H9 (cell line): ENCODE measurements at regions not wholly inside any gene's neighbourhood (a gene's known extent, or its start where the extent isn't known, plus 50 kb on each side); places are given as distances from the start of the nearest gene placed in this dataset.
"Not testable (repeated sequence)": the region's sequence is repeated elsewhere in the genome, so short reads cannot be mapped to it uniquely, and the experiment has no call there.

Source experiments
- DNase-seq: peaks from one replicate; pipeline ENCODE4 v3.0.0-alpha.2; 2017
- H2AFZ ChIP-seq: one replicate; pipeline ENCODE4 v1.6.1; 2013; ENCODE audit warnings: mild to moderate bottlenecking, low read length, control low read depth, moderate library complexity
- H2AK5ac ChIP-seq: 2 replicates; pipeline ENCODE4 v1.6.1; 2013; ENCODE audit warnings: low read length, control low read depth, mixed read lengths; ENCODE audit not compliant: insufficient read length
- H2BK120ac ChIP-seq: one replicate; pipeline ENCODE4 v1.6.1; 2013; ENCODE audit warnings: low read depth, mild to moderate bottlenecking, low read length, control low read depth, inconsistent platforms; ENCODE audit not compliant: poor library complexity, severe bottlenecking
- H2BK12ac ChIP-seq: 2 replicates; pipeline ENCODE4 v1.6.1; 2013; ENCODE audit warnings: low read length, control low read depth, mixed read lengths, low read depth; ENCODE audit not compliant: insufficient read length
- H2BK15ac ChIP-seq: 2 replicates; pipeline ENCODE4 v1.6.1; 2013; ENCODE audit warnings: low read depth, low read length, control low read depth
- H2BK20ac ChIP-seq: one replicate; pipeline ENCODE4 v1.6.1; 2013; ENCODE audit warnings: low read depth, mild to moderate bottlenecking, low read length, control low read depth, inconsistent platforms; ENCODE audit not compliant: poor library complexity, severe bottlenecking
- H2BK5ac ChIP-seq: 2 replicates; pipeline ENCODE4 v1.6.1; 2013; ENCODE audit warnings: low read length, control low read depth, mixed read lengths; ENCODE audit not compliant: insufficient read length
- H3K14ac ChIP-seq: 2 replicates; pipeline ENCODE4 v1.6.1; 2013; ENCODE audit warnings: low read length, control low read depth; ENCODE audit not compliant: insufficient read depth
- H3K18ac ChIP-seq: 2 replicates; pipeline ENCODE4 v1.6.1; 2013; ENCODE audit warnings: low read depth, mild to moderate bottlenecking, mixed read lengths, low read length, control low read depth; ENCODE audit not compliant: insufficient read length
- H3K23ac ChIP-seq: 2 replicates; pipeline ENCODE4 v1.6.1; 2013; ENCODE audit warnings: low read length, control low read depth, mixed read lengths, low read depth; ENCODE audit not compliant: insufficient read length
- H3K23me2 ChIP-seq: 2 replicates; pipeline ENCODE4 v1.6.1; 2013; ENCODE audit warnings: low read depth, mild to moderate bottlenecking, mixed read lengths, low read length, control low read depth; ENCODE audit not compliant: insufficient read length, poor library complexity, severe bottlenecking
- H3K27ac ChIP-seq: 2 replicates; pipeline ENCODE4 v1.5.1; 2013; ENCODE audit warnings: low read length, control low read depth, mixed read lengths, low read depth; ENCODE audit not compliant: insufficient read length
- H3K27me3 ChIP-seq: 2 replicates; pipeline ENCODE4 v1.6.1; 2013; ENCODE audit warnings: low read length, control low read depth, inconsistent platforms; ENCODE audit not compliant: insufficient read depth
- H3K4ac ChIP-seq: 2 replicates; pipeline ENCODE4 v1.6.1; 2013; ENCODE audit warnings: low read depth, mild to moderate bottlenecking, control low read depth, inconsistent platforms, low read length, moderate library complexity
- H3K4me1 ChIP-seq: 2 replicates; pipeline ENCODE4 v1.6.1; 2013; ENCODE audit warnings: low read length, control low read depth, inconsistent platforms; ENCODE audit not compliant: insufficient read depth
- H3K4me2 ChIP-seq: 2 replicates; pipeline ENCODE4 v1.6.1; 2013; ENCODE audit warnings: low read length, control low read depth, mixed read lengths; ENCODE audit not compliant: insufficient read length, insufficient read depth
- H3K56ac ChIP-seq: 2 replicates; pipeline ENCODE4 v1.6.1; 2013; ENCODE audit warnings: low read depth, mild to moderate bottlenecking, mixed read lengths, low read length, control low read depth; ENCODE audit not compliant: insufficient read length
- H3K79me1 ChIP-seq: 2 replicates; pipeline ENCODE4 v1.6.1; 2013; ENCODE audit warnings: low read depth, mild to moderate bottlenecking, moderate library complexity, low read length, control low read depth, inconsistent platforms; ENCODE audit not compliant: insufficient read depth, poor library complexity, severe bottlenecking
- H3K79me2 ChIP-seq: 2 replicates; pipeline ENCODE4 v1.6.1; 2013; ENCODE audit warnings: low read length, control low read depth, inconsistent platforms; ENCODE audit not compliant: insufficient read depth
- H3K9ac ChIP-seq: 2 replicates; pipeline ENCODE4 v1.6.1; 2013; ENCODE audit warnings: low read length, control low read depth, mixed read lengths; ENCODE audit not compliant: insufficient read length; ENCODE audit errors: extremely low read depth
- H3K9me3 ChIP-seq: one replicate; pipeline ENCODE4 v1.6.1; 2013; ENCODE audit warnings: low read depth, low read length, inconsistent platforms; ENCODE audit not compliant: control insufficient read depth
- H3T11ph ChIP-seq: one replicate; pipeline ENCODE4 v1.6.1; 2013; ENCODE audit warnings: mild to moderate bottlenecking, low read length, control low read depth, inconsistent platforms
- H4K20me1 ChIP-seq: one replicate; pipeline ENCODE4 v1.6.1; 2013; ENCODE audit not compliant: control insufficient read depth, insufficient read length, insufficient read depth
- H4K5ac ChIP-seq: 2 replicates; pipeline ENCODE4 v1.6.1; 2013; ENCODE audit warnings: low read depth, mild to moderate bottlenecking, mixed read lengths, low read length, control low read depth; ENCODE audit not compliant: insufficient read length
- H4K8ac ChIP-seq: replicated peaks from 2 replicates; pipeline ENCODE4 v1.6.1; 2013; ENCODE audit warnings: low read length, control low read depth, mixed read lengths, low read depth; ENCODE audit not compliant: insufficient read length
- H4K91ac ChIP-seq: 2 replicates; pipeline ENCODE4 v1.6.1; 2013; ENCODE audit warnings: low read depth, mild to moderate bottlenecking, moderate library complexity, mixed read lengths, low read length, control low read depth; ENCODE audit not compliant: insufficient read length
- H3K27ac Mint-ChIP-seq, 3 experiments: 2 replicates in 2 of 3; 3 replicates in 1 of 3; pipeline ENCODE4 v1.8.0; 2020 to 2021; ENCODE audit warnings: mixed read lengths in 3 of 3, mild to moderate bottlenecking in 1 of 3, moderate library complexity in 1 of 3
- H3K27me3 Mint-ChIP-seq: 2 replicates; pipeline ENCODE4 v1.8.0; 2021; ENCODE audit warnings: low read depth, mild to moderate bottlenecking, moderate library complexity, mixed read lengths
- H3K36me3 Mint-ChIP-seq, 3 experiments: 2 replicates in 2 of 3; 3 replicates in 1 of 3; pipeline ENCODE4 v1.8.0; 2020 to 2021; ENCODE audit warnings: low read depth in 3 of 3, mixed read lengths in 3 of 3; ENCODE audit not compliant: insufficient read depth in 1 of 3
- H3K4me1 Mint-ChIP-seq, 2 experiments: 2 replicates each; pipeline ENCODE4 v1.8.0; 2020; ENCODE audit warnings: mixed read lengths in 2 of 2
- H3K4me3 Mint-ChIP-seq, 2 experiments: 2 replicates in 1 of 2; 3 replicates in 1 of 2; pipeline ENCODE4 v1.8.0; 2020 to 2021; ENCODE audit warnings: mild to moderate bottlenecking in 2 of 2, mixed read lengths in 2 of 2, moderate library complexity in 1 of 2
- H3K9me3 Mint-ChIP-seq, 2 experiments: 2 replicates in 1 of 2; 3 replicates in 1 of 2; pipeline ENCODE4 v1.8.0; 2020; ENCODE audit warnings: mild to moderate bottlenecking in 2 of 2, mixed read lengths in 2 of 2, moderate library complexity in 1 of 2
- CTCF ChIP-seq: fragments of 200-600 bp; sonication (generic); conservative IDR thresholded peaks from 3 replicates; pipeline ENCODE4 v1.8.0; 2021; ENCODE audit warnings: antibody characterized with exemption, mild to moderate bottlenecking
- WGBS: extraction: QIAGEN DNeasy Blood & Tissue Kit; methylation state at CpG from one replicate; pipeline ENCODE4 v1.1.7; 2013; ENCODE audit warnings: missing lambda C conversion rate, low lambda C conversion rate, mixed read lengths; ENCODE audit not compliant: insufficient read length; ENCODE audit errors: extremely low coverage; 5-methylcytosine and 5-hydroxymethylcytosine counted together

GRCh38 chr21:18567770-18568169 is 164.2 kb upstream of the TMPRSS15 start:
- H4K8ac ChIP-seq, H3K23ac ChIP-seq, H2BK15ac ChIP-seq, H2AFZ ChIP-seq, H4K20me1 ChIP-seq, H3T11ph ChIP-seq, H3K27me3 Mint-ChIP-seq, H2BK5ac ChIP-seq, H2AK5ac ChIP-seq, H3K4me3 Mint-ChIP-seq, H3K18ac ChIP-seq, H3K79me2 ChIP-seq, H4K5ac ChIP-seq, DNase-seq, H4K91ac ChIP-seq, H3K23me2 ChIP-seq, H3K14ac ChIP-seq, H2BK12ac ChIP-seq, H3K27me3 ChIP-seq, H3K4me1 ChIP-seq, H3K56ac ChIP-seq, H3K36me3 Mint-ChIP-seq, H2BK120ac ChIP-seq, H3K27ac ChIP-seq, H3K4ac ChIP-seq, H3K9me3 Mint-ChIP-seq, H3K79me1 ChIP-seq, H3K9me3 ChIP-seq, H2BK20ac ChIP-seq, H3K4me2 ChIP-seq, H3K27ac Mint-ChIP-seq, H3K9ac ChIP-seq: not testable (repeated sequence)
- peak; percentile 68 for TF ChIP-seq CTCF
- WGBS: no CpG with 5 or more reads among the region's 10 CpGs
- peaks cover 4 to 15% of the 10 kb centered on the region in 2 experiments for H3K4me1 Mint-ChIP-seq
